SK-N-SH treated with all-trans-retinoic acid at 6 μM for 48 hours (cell line): ENCODE measurements at regions not wholly inside any gene's neighbourhood (a gene's known extent, or its start where the extent isn't known, plus 50 kb on each side); places are given as distances from the start of the nearest gene placed in this dataset.

Experiments used
- ARNTL ChIP-seq: fragments of 450-650 bp; formaldehyde crosslinking; IDR thresholded peaks from 2 replicates; pipeline ENCODE4 v1.5.0; 2020; ENCODE audit warnings: low read depth, mild to moderate bottlenecking, moderate library complexity, borderline replicate concordance
- CREB5 ChIP-seq: fragments of 250-450 bp; sonication (Bioruptor Pico); IDR thresholded peaks from 2 replicates; pipeline ENCODE4 v1.5.1; 2020; ENCODE audit warnings: low read depth, mild to moderate bottlenecking, moderate library complexity
- POU6F1 ChIP-seq: fragments of 250-450 bp; sonication (Bioruptor Pico); IDR thresholded peaks from 2 replicates; pipeline ENCODE4 v1.8.0; 2021; ENCODE audit warnings: low read depth, mild to moderate bottlenecking, moderate library complexity, borderline replicate concordance
- RARB ChIP-seq: fragments of 250-450 bp; sonication (Bioruptor Pico); IDR thresholded peaks from 2 replicates; pipeline ENCODE4 v1.8.0; 2021; ENCODE audit warnings: mild to moderate bottlenecking, moderate library complexity
- SNAI2 ChIP-seq: fragments of 250-450 bp; sonication (Bioruptor Pico); IDR thresholded peaks from 2 replicates; pipeline ENCODE4 v1.5.0; 2020; ENCODE audit warnings: mild to moderate bottlenecking, moderate library complexity
- ZC3H10 ChIP-seq: fragments of 250-450 bp; sonication (Bioruptor Pico); IDR thresholded peaks from 2 replicates; pipeline ENCODE4 v1.5.1; 2021; ENCODE audit warnings: mild to moderate bottlenecking, moderate library complexity
- ZFP3 ChIP-seq: fragments of 250-450 bp; sonication (Bioruptor Pico); IDR thresholded peaks from 2 replicates; pipeline ENCODE4 v1.5.0; 2020; ENCODE audit warnings: mild to moderate bottlenecking, moderate library complexity
- ZNF70 ChIP-seq: fragments of 450-650 bp; formaldehyde crosslinking; IDR thresholded peaks from 2 replicates; pipeline ENCODE4 v1.5.0; 2020; ENCODE audit warnings: mild to moderate bottlenecking, moderate library complexity

DNA sequence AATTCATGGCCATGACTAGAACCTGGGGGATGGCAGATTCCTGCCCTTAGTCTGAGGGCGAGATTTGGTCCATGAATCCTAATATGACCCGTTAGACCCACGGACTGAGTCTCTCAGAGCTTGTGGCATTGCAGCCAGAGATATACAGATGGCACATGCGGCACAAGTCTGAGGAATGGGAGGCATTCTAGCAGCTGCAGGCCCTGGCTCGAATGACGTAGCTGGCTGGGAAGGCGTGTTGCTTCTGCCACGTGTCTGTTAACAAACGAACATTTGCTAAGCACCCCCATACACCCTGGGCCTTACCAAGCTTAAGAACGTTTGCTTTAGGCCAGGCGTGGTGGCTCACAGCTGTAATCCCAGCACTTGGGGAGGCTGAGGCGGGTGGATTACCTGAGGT, 68.0 kb downstream of the CD164 start:
- no peak for TF ChIP-seq ARNTL
- TF ChIP-seq CREB5 (CRISPR knock-in tag): no peak
- no peak for TF ChIP-seq RARB (CRISPR knock-in tag)
- TF ChIP-seq ZC3H10 (CRISPR knock-in tag): no peak
- no peak for TF ChIP-seq POU6F1 (CRISPR knock-in tag)
- no peak for TF ChIP-seq ZNF70
- TF ChIP-seq SNAI2 (CRISPR knock-in tag): no peak
- TF ChIP-seq ZFP3 (CRISPR knock-in tag): no peak
